GM12864 (cell line): ENCODE measurements at regions not wholly inside any gene's neighbourhood (a gene's known extent, or its start where the extent isn't known, plus 50 kb on each side); places are given as distances from the start of the nearest gene placed in this dataset.

Source experiments
- DNase-seq: peaks from one replicate; pipeline ENCODE4 v3.0.0-alpha.2; 2011; ENCODE audit warnings: low read depth
- H3K4me3 ChIP-seq: 2 replicates; pipeline ENCODE4 v1.5.1; 2011; ENCODE audit warnings: mild to moderate bottlenecking, low read depth, low read length, control low read depth
- TF ChIP-seq, protein P1 (sequence below): IDR thresholded peaks from 2 replicates; pipeline ENCODE4 v1.5.1; 2011; ENCODE audit warnings: low read depth, mild to moderate bottlenecking, moderate library complexity, low read length, control low read depth, inconsistent platforms; ENCODE audit errors: missing control alignments

DNA sequence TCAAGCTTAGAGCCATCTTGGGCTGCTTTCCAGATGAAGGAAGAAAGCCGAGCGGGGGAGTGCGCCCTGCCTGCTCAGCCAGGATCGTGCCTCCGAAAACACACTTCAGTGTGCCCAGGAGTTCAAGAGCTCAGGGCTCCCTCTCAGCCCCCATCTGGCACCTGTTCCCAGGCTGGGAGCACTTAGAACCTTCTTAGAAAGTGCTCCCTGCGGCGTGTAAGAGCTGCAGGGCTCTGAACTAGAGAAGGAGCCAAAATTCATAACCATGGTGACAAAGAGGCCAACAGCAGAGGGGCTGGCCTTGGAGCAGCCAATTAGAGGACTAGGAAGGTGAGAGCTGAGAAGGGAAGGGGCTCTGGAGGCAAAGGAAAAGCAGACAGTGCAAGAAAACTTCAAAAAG, 59.0 kb upstream of the TNRC6C start:
- H3K4me3 ChIP-seq = no peak overlapping the region
- DNase-seq = no peak
- TF ChIP-seq, protein P1, sequence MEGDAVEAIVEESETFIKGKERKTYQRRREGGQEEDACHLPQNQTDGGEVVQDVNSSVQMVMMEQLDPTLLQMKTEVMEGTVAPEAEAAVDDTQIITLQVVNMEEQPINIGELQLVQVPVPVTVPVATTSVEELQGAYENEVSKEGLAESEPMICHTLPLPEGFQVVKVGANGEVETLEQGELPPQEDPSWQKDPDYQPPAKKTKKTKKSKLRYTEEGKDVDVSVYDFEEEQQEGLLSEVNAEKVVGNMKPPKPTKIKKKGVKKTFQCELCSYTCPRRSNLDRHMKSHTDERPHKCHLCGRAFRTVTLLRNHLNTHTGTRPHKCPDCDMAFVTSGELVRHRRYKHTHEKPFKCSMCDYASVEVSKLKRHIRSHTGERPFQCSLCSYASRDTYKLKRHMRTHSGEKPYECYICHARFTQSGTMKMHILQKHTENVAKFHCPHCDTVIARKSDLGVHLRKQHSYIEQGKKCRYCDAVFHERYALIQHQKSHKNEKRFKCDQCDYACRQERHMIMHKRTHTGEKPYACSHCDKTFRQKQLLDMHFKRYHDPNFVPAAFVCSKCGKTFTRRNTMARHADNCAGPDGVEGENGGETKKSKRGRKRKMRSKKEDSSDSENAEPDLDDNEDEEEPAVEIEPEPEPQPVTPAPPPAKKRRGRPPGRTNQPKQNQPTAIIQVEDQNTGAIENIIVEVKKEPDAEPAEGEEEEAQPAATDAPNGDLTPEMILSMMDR = no peak

DNA sequence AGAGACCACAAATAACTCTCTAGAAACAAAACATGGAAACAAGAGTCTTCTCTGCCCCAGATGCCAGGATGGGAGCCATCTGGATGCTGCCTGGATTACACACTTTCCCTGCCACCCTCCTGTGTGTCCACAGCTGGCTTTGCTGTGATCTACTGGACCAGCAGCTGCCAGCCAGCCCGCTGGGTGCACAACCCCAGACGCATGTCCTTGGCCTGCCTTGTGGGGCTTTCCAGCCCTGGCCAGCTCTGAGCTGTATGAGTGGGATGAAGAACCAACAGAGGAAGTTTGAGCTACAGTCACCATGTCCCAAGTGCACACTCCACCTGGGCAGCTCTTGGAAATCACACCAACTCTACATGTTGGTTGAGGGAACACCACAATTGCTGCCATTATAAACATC, 57.0 kb upstream of the TNRC6C start:
- no peak for DNase-seq
- TF ChIP-seq, protein P1 = no peak
- no peak overlapping the region for H3K4me3 ChIP-seq

DNA sequence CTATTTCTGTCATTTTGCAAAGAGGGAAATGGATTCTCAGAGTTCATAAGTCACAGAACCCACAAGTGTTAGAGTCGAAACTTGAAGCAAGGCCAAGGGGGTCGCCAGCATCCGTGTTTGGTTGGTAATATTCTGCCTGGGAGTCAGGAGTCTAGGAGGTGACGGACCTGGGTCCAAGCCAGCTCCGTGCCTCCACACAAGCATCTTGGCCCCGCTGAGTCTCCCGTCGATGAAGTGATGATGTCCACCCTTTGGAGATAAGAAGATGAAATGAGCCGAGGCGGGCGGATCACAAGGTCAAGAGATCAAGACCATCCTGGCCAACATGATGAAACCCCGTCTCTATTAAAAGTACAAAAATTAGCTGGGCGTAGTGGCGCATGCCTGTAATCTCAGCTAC, 53.2 kb upstream of the TNRC6C start:
- no peak for DNase-seq
- TF ChIP-seq, protein P1 = no peak
- H3K4me3 ChIP-seq = no peak overlapping the region

DNA sequence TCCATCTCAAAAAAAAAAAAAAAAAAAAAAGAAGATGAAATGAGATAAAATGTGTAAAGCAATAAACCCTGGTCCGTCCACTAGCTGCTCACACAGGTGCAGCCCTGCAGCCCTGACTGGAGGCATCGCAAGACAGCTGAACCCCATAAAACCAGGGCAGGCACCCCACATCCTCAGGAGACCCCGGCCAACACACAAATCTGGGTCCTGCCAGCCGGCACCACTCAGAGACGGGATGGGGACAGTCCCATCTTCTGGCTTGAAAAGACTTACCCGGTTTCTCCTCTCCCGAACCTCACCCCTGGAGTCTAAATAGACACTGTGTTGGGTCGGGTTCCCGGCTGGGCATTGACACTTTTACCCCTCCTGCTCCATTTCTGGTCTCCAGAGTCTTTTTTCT, 52.7 kb upstream of the TNRC6C start:
- TF ChIP-seq, protein P1 = no peak
- H3K4me3 ChIP-seq = no peak overlapping the region
- DNase-seq = no peak

DNA sequence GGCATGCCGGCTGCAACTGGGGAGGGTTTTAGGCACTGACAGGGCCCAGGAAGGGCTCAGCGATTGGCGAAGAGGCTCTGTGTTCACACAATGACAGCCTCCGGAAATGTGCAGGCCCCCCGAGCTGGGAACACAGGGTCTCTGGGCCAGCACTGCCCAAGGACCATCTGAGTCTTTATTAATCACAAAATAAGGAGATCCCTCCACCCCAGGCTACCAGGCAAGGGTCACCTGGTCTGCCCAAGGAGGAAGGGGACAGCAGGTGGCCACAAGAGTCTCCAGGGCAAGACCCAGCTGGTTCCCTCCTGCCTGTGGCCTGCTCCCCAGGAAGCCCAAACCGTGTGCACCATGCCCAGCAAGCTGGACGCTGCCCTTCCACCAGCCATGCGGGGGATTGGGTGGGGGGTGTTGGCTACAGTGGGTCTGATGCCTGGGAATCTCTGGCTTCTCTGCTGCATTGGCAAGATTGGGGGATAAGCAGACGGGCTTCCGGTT, 52.1 kb upstream of the TNRC6C start:
- TF ChIP-seq, protein P1 = no peak
- DNase-seq = no peak
- H3K4me3 ChIP-seq = no peak overlapping the region

DNA sequence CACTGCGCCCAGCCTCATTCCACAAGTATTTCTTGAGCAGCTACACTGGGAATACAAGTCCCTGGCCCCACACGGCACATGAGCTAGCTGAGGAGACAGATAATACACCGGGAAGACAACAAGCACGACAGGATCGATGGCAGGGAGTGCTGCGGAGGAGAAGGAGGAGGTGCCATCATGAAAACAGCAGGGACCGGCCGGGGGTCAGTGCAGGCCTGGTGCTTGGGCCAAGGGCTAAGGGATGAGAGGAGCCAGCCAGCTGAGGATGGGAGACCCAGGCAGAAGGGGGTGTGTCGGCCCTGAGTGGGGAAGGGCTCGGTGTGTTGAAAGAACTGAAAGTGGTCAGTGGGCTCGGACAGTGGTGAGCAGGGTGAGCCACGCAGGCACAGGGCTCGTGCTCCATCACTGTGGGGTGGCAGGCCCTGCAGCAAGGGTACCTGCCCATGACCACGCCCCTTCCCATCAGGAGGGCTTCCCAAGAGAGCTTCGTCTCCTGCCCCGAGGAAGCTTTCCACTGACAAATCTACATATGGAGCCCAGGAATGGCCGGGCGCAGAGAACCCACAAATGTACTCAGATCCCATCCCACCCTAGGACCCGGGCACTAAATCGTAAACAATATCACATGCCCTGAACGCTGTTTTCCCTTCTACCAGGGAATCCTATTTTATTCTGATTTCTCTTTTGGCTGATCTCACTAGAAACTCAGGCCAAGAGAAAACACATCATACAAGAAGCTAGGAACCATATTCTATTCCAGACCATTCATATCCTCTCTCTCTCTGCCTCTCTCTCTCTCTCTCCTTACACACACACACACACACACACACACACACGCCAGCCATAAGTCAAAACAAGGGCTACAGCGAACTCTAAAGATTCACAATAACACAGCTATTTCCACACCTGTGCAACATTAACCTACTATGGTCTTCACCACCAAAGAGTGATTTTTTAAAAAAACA, 50.7 kb upstream of the TNRC6C start:
- DNase-seq = no peak
- H3K4me3 ChIP-seq = no peak overlapping the region
- TF ChIP-seq, protein P1 = no peak
